Breast epithelium (tissue), 4 donors: ENCODE measurements at regions not wholly inside any gene's neighbourhood (a gene's known extent, or its start where the extent isn't known, plus 50 kb on each side); places are given as distances from the start of the nearest gene placed in this dataset.
A peak's percentile ranks its signal among the peaks of the same experiment; 100 is the strongest.

Experiments
- DNase-seq, 2 donors: peaks; one replicate each; pipeline ENCODE4 v3.0.0-alpha.2; 2019; ENCODE audit warnings: low spot score in 2 of 2
- H3K27ac ChIP-seq, 2 donors: fragments of 200-600 bp; sonication (generic) in 1 of 2; one replicate each; pipeline ENCODE4 v1.5.1; 2016 to 2019; ENCODE audit warnings: mild to moderate bottlenecking in 1 of 2
- H3K27me3 ChIP-seq, 2 donors: fragments of 200-600 bp; sonication (generic) in 1 of 2; one replicate each; pipeline versions ENCODE4 v1.5.1 to v1.6.0; 2017 to 2019; ENCODE audit warnings: control low read depth in 1 of 2, mild to moderate bottlenecking in 1 of 2
- H3K36me3 ChIP-seq: fragments of 200-600 bp; one replicate; pipeline ENCODE4 v1.5.1; 2019
- H3K4me1 ChIP-seq, 2 donors: fragments of 200-600 bp; sonication (generic); one replicate each; pipeline ENCODE4 v1.5.1; 2016 to 2019; ENCODE audit warnings: control low read depth in 1 of 2
- H3K4me3 ChIP-seq, 3 donors: fragments of 200-600 bp; sonication (generic); 1 replicate in 2 of 3; 2 replicates in 1 of 3; pipeline ENCODE4 v1.5.1; 2016 to 2019; ENCODE audit warnings: mild to moderate bottlenecking in 3 of 3, moderate library complexity in 2 of 3
- H3K9me3 ChIP-seq, 2 donors: fragments of 200-600 bp; sonication (generic) in 1 of 2; one replicate each; pipeline ENCODE4 v1.5.1; 2016 to 2019; ENCODE audit warnings: control low read depth in 1 of 2
- POLR2A ChIP-seq: fragments of 450-650 bp; IDR thresholded peaks from one replicate; pipeline ENCODE4 v1.6.1; 2016; ENCODE audit warnings: antibody characterized with exemption, mild to moderate bottlenecking, moderate library complexity
- POLR2AphosphoS5 ChIP-seq, 3 donors: sonication (generic); formaldehyde crosslinking; IDR thresholded peaks; one replicate each; pipeline ENCODE4 v1.6.1; 2017; ENCODE audit warnings: antibody characterized with exemption in 3 of 3
- intact Hi-C: fragments of 100-400 bp; cut with DNase I; formaldehyde crosslinking; loops from one replicate; pipeline ENCODE4 v1.15.1; 2023; ENCODE audit warnings: low total_unique reads
- TF ChIP-seq, protein P1 (sequence below), 3 donors: fragments of 450-650 bp; IDR thresholded peaks; one replicate each; pipeline ENCODE4 v1.5.1; 2016 to 2017; ENCODE audit warnings: antibody characterized with exemption in 3 of 3, mild to moderate bottlenecking in 3 of 3, moderate library complexity in 3 of 3

DNA sequence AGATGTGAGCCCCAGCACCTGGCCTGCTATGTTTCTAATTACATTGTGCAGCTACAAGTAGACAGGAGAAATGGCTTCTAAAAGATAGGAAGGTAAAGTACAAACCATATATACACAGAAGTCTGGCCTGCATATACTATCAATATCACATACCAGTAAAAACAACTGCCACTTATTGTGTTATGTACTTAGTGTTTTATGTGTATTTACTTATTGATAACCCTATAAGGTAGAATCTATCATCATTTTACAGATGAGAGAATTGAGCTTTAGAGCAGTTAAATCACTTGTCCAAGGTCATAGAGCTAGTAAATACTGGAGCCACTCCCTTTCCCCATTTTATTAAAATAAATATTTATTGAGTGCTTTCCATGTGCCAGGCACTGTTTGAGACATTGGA is 102.4 kb upstream of the PRDM1 start:
- no peaks in the 10 kb centered on the region for H3K36me3 ChIP-seq
- H3K27ac ChIP-seq: no peak overlapping the region
- no peaks in the 10 kb centered on the region for H3K9me3 ChIP-seq
- DNase-seq: no peak
- no peaks in the 10 kb centered on the region for H3K4me1 ChIP-seq
- intact Hi-C loops: no loop called here
- no peak overlapping the region for H3K4me3 ChIP-seq
- peaks cover 0 to 7% of the 10 kb centered on the region in 2 donors for H3K27me3 ChIP-seq
- no peak for TF ChIP-seq POLR2AphosphoS5 (IDR thresholded peaks at IDR 0.05)
- no peak for TF ChIP-seq POLR2A
- TF ChIP-seq, protein P1, sequence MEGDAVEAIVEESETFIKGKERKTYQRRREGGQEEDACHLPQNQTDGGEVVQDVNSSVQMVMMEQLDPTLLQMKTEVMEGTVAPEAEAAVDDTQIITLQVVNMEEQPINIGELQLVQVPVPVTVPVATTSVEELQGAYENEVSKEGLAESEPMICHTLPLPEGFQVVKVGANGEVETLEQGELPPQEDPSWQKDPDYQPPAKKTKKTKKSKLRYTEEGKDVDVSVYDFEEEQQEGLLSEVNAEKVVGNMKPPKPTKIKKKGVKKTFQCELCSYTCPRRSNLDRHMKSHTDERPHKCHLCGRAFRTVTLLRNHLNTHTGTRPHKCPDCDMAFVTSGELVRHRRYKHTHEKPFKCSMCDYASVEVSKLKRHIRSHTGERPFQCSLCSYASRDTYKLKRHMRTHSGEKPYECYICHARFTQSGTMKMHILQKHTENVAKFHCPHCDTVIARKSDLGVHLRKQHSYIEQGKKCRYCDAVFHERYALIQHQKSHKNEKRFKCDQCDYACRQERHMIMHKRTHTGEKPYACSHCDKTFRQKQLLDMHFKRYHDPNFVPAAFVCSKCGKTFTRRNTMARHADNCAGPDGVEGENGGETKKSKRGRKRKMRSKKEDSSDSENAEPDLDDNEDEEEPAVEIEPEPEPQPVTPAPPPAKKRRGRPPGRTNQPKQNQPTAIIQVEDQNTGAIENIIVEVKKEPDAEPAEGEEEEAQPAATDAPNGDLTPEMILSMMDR (IDR thresholded peaks at IDR 0.05): no peak

DNA sequence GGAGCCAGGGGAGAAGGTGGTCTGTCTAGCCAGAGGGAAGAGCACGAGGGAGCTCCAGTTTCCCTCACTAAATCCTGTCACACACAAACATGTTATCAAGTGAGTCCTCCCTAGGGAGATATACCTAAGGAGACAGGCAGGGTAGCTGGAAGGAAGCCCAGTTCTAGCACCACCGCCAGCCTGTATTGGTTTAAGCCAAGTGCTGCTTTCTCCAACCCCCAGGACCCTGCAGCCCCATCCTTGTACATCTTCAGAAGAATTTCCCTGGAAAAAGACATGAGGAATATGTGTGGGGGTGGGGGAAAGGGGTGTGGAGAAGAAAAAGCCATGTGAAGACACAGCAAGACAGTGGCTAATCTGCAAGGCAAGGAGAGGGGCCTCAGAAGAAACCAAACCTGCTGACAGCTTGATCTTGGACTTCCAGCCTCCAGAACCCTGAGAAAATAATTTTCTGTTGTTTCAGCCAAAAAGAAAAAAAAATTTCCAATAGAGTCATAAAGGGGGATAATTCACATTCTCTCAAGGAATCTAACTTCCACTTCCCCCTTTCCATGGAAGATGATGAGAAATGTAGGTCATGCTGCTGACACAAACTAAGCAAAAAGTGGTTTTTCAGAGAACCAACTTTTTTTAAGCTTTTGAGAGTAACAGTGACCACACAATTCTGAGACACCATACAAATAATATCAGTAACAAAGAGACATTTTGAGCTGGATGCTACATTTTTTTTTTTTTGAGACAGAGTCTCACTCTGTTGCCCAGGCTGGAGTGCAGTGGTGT is 103.2 kb upstream of the PRDM1 start:
- Histone ChIP-seq H3K27ac (no peak overlapping the region), H3K4me1 (no peaks in the 10 kb centered on the region), H3K36me3 (no peaks in the 10 kb centered on the region), H3K4me3 (no peak overlapping the region), H3K9me3 (no peaks in the 10 kb centered on the region), H3K27me3 (peaks cover 0 to 7% of the 10 kb centered on the region in 2 donors)
- DNase-seq: no peak
- intact Hi-C loops: no loop called here
- TF ChIP-seq, protein P1 (IDR thresholded peaks at IDR 0.05): no peak
- TF ChIP-seq POLR2A (no peak), POLR2AphosphoS5 (IDR thresholded peaks at IDR 0.05) (no peak)

DNA sequence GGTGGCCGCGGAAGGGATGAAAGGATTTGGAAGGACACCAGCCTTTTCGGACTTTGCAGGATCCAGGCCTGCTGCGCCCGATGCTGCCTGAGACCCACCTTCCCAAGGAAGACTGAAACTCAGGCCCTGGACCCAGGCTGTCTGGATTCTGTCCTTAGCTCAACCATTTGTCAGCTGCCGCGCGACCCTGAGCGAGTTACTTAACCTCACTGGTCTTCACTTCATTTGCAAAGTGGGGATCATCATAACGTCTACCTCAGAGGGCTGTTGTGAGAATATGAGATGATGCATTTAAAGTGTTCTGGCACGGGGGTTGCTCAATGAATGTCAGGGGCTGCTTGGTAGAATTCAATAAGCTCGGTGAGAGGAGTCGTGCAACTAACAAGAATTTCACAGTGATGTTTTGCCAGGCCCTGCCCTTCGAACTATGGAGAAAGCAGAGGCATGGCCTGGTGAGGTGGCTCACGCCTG is 104.2 kb upstream of the PRDM1 start:
- DNase-seq: no peak
- TF ChIP-seq, protein P1 (IDR thresholded peaks at IDR 0.05): no peak
- TF ChIP-seq POLR2AphosphoS5 (IDR thresholded peaks at IDR 0.05) (no peak), POLR2A (no peak)
- Histone ChIP-seq H3K9me3 (no peaks in the 10 kb centered on the region), H3K36me3 (no peaks in the 10 kb centered on the region), H3K4me3 (peak overlapping the region; percentile 34 to 61 (median 52)), H3K4me1 (no peaks in the 10 kb centered on the region), H3K27me3 (peaks cover 0 to 7% of the 10 kb centered on the region in 2 donors), H3K27ac (no peak overlapping the region)
- intact Hi-C loops: no loop called here

DNA sequence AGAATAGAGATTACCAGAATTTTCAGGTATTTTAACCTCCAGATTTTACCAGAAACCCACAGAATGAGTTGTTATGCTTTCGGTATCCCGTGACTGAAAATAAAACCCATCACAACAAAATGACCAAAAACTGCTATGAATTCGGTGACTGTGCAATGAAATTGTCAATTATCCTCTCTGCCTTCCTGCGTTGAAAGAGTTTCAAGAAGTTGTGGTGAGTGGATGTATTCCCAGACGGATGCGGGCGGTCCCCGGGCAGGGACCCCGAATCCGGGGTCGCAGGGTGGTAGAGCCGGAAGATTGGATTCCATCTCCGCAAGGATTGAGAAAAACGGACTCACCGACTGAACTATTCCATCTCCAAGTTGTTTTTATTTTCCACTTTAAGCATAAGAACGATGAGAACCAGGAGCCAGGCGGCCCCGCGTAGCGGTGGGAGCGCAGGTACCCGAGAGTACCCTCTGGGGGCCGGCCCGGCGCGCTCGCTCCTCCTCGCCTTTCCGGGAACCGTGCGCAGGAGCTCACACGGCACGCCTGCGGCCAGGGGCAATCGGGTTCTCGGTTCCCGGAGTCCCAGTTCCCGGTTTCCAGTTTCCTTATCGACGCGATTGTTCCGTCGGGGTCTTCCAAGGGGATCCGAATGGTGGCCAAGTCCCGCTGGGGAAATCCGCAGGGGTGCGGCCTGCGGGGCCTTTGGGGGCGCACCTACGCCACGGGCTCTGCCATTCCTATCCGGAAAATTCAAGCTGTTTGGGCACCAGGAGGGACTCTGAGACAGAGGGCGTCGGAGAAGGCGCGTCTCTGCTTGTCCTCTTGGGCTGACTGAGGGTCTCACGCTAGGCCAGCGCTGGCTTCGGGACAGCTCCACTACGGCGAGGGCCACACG is 104.9 kb upstream of the PRDM1 start:
- H3K27ac ChIP-seq: no peak overlapping the region
- H3K4me1 ChIP-seq: no peaks in the 10 kb centered on the region
- no peaks in the 10 kb centered on the region for H3K36me3 ChIP-seq
- H3K27me3 ChIP-seq: peaks cover 0 to 7% of the 10 kb centered on the region in 2 donors
- TF ChIP-seq POLR2AphosphoS5 (IDR thresholded peaks at IDR 0.05) (no peak), POLR2A (no peak)
- TF ChIP-seq, protein P1 (IDR thresholded peaks at IDR 0.05): no peak
- no peak for DNase-seq
- intact Hi-C loops: no loop called here
- peak overlapping the region; percentile 34 to 61 (median 52) for H3K4me3 ChIP-seq
- no peaks in the 10 kb centered on the region for H3K9me3 ChIP-seq

DNA sequence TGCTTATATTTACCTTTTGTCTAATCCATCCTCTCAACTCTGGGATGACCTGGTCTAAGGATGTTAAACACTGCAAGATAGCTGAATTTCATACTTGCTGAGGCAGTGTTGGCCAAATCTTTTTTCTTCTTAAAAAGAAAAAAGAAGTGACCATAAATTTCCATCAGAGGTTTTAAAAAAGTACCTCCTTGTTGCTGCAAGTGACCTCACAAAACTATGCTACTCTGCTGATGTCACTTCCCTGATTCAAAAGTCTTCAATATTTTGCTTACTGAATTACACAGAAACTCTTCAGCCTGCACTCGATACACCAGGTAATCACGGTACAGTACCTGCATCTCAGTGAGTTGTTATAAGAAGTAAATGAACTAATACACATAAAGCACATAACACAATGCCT is 107.2 kb upstream of the PRDM1 start:
- no peak for TF ChIP-seq POLR2AphosphoS5 (IDR thresholded peaks at IDR 0.05)
- TF ChIP-seq, protein P1 (IDR thresholded peaks at IDR 0.05): no peak
- intact Hi-C loops: no loop called here
- DNase-seq: no peak
- H3K4me1 ChIP-seq: no peaks in the 10 kb centered on the region
- H3K9me3 ChIP-seq: no peaks in the 10 kb centered on the region
- H3K27me3 ChIP-seq: peaks cover 0 to 7% of the 10 kb centered on the region in 2 donors
- H3K4me3 ChIP-seq: no peak overlapping the region
- H3K36me3 ChIP-seq: no peaks in the 10 kb centered on the region
- no peak overlapping the region for H3K27ac ChIP-seq
